Parathyroid adenoma (tissue), 2 donors: ENCODE measurements at regions not wholly inside any gene's neighbourhood (a gene's known extent, or its start where the extent isn't known, plus 50 kb on each side); places are given as distances from the start of the nearest gene placed in this dataset.

ENCODE experiments used
- H2AFZ ChIP-seq: fragments of 300-600 bp; sonication (generic); one replicate; pipeline ENCODE4 v1.7.0; 2017; ENCODE audit warnings: antibody characterized with exemption, mild to moderate bottlenecking
- H3K27ac ChIP-seq: fragments of 300-600 bp; sonication (generic); one replicate; pipeline ENCODE4 v1.7.0; 2017
- H3K27me3 ChIP-seq: fragments of 300-600 bp; sonication (generic); one replicate; pipeline ENCODE4 v1.7.0; 2017; ENCODE audit warnings: low read length; ENCODE audit not compliant: control insufficient read depth, insufficient read depth
- H3K36me3 ChIP-seq: fragments of 300-600 bp; sonication (generic); one replicate; pipeline ENCODE4 v1.7.0; 2017; ENCODE audit warnings: low read length; ENCODE audit not compliant: control insufficient read depth, insufficient read depth
- H3K4me1 ChIP-seq: fragments of 300-600 bp; sonication (generic); one replicate; pipeline ENCODE4 v1.7.0; 2017; ENCODE audit warnings: control low read depth
- H3K4me2 ChIP-seq: fragments of 300-600 bp; sonication (generic); one replicate; pipeline ENCODE4 v1.7.0; 2017; ENCODE audit warnings: low read length
- H3K4me3 ChIP-seq: fragments of 300-600 bp; sonication (generic); one replicate; pipeline ENCODE4 v1.7.0; 2017; ENCODE audit warnings: low read depth, low read length
- H3K79me2 ChIP-seq: fragments of 300-600 bp; sonication (generic); one replicate; pipeline ENCODE4 v1.7.0; 2017; ENCODE audit warnings: control low read depth
- H3K9ac ChIP-seq: fragments of 300-600 bp; sonication (generic); one replicate; pipeline ENCODE4 v1.7.0; 2017; ENCODE audit warnings: mild to moderate bottlenecking
- H3K9me3 ChIP-seq: fragments of 300-600 bp; sonication (generic); one replicate; pipeline ENCODE4 v1.7.0; 2017; ENCODE audit warnings: low read length; ENCODE audit not compliant: control insufficient read depth
- CTCF ChIP-seq: fragments of 300-600 bp; sonication (generic); IDR thresholded peaks from one replicate; pipeline ENCODE4 v1.7.0; 2017; ENCODE audit warnings: antibody characterized with exemption, mild to moderate bottlenecking
- donor health status: primary hyperparathyroidism.

GRCh38 chr6:125568609-125569008 is 180.8 kb upstream of the HEY2 start:
- no peak overlapping the region for H3K27ac ChIP-seq
- H3K9me3 ChIP-seq: no peaks in the 10 kb centered on the region
- no peak overlapping the region for H3K4me2 ChIP-seq
- TF ChIP-seq CTCF: no peak
- H3K79me2 ChIP-seq: no peaks in the 10 kb centered on the region
- no peaks in the 10 kb centered on the region for H3K4me1 ChIP-seq
- no peak overlapping the region for H2AFZ ChIP-seq
- H3K27me3 ChIP-seq: no peaks in the 10 kb centered on the region
- H3K4me3 ChIP-seq: no peak overlapping the region
- no peak overlapping the region for H3K9ac ChIP-seq
- no peaks in the 10 kb centered on the region for H3K36me3 ChIP-seq

- Histone ChIP-seq H3K9me3 (no peaks in the 10 kb centered on the region), H3K4me3 (no peak overlapping the region), H2AFZ (no peak overlapping the region), H3K36me3 (no peaks in the 10 kb centered on the region), H3K27me3 (no peaks in the 10 kb centered on the region), H3K4me1 (no peaks in the 10 kb centered on the region), H3K79me2 (no peaks in the 10 kb centered on the region), H3K4me2 (no peak overlapping the region), H3K27ac (no peak overlapping the region), H3K9ac (no peak overlapping the region)
- TF ChIP-seq CTCF: no peak
These were observed 178.9 kb upstream of the HEY2 start for GRCh38 chr6:125570526-125570925.

- H3K9ac ChIP-seq: no peak overlapping the region
- H3K4me2 ChIP-seq: no peak overlapping the region
- H3K79me2 ChIP-seq: no peaks in the 10 kb centered on the region
- no peaks in the 10 kb centered on the region for H3K27me3 ChIP-seq
- no peaks in the 10 kb centered on the region for H3K36me3 ChIP-seq
- H3K27ac ChIP-seq: no peak overlapping the region
- no peak overlapping the region for H2AFZ ChIP-seq
- no peaks in the 10 kb centered on the region for H3K4me1 ChIP-seq
- no peak for TF ChIP-seq CTCF
- H3K4me3 ChIP-seq: no peak overlapping the region
- no peaks in the 10 kb centered on the region for H3K9me3 ChIP-seq
These were observed 178.2 kb upstream of the HEY2 start for GRCh38 chr6:125571207-125571755.

GRCh38 chr6:125574604-125575003 is 174.8 kb upstream of the HEY2 start:
- TF ChIP-seq CTCF: no peak

GRCh38 chr6:125577124-125577662 is 172.2 kb upstream of the HEY2 start:
- Histone ChIP-seq H3K9ac (no peak overlapping the region), H3K27me3 (no peaks in the 10 kb centered on the region), H3K36me3 (no peaks in the 10 kb centered on the region), H3K27ac (no peak overlapping the region), H3K4me1 (no peaks in the 10 kb centered on the region), H3K79me2 (no peaks in the 10 kb centered on the region), H2AFZ (no peak overlapping the region), H3K9me3 (no peaks in the 10 kb centered on the region), H3K4me2 (no peak overlapping the region), H3K4me3 (no peak overlapping the region)
- no peak for TF ChIP-seq CTCF

More at GRCh38 chr6:125574604-125575003, 174.8 kb upstream of the HEY2 start:
- no peak overlapping the region for H2AFZ ChIP-seq
- no peaks in the 10 kb centered on the region for H3K9me3 ChIP-seq
- H3K79me2 ChIP-seq: no peaks in the 10 kb centered on the region
- H3K4me3 ChIP-seq: no peak overlapping the region
- no peak overlapping the region for H3K27ac ChIP-seq
- H3K4me1 ChIP-seq: no peaks in the 10 kb centered on the region
- H3K4me2 ChIP-seq: no peak overlapping the region
- no peak overlapping the region for H3K9ac ChIP-seq
- H3K36me3 ChIP-seq: no peaks in the 10 kb centered on the region
- H3K27me3 ChIP-seq: no peaks in the 10 kb centered on the region
